ENCODE measurements at regions not wholly inside any gene's neighbourhood (a gene's known extent, or its start where the extent isn't known, plus 50 kb on each side); places are given as distances from the start of the nearest gene placed in this dataset.

DNA sequence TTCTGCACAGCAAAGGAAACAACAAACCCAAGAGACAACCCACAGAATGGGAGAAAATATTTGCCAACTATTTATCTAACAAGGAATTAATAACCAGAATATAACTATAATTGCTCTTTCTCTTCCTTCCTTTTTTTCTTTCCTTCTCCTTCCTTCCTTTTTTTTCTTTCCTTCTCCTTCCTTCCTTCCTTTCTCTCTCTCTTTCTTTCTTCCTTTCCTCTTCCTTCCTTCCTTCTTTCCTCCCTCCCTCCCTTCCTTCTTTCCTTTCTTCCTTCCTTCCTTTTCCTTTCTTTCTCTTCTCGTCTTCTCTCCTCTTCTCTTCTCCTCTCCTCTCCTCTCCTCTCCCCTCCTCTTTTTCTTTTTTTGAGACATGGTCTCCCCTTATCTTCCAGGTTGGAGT lies 345.4 kb upstream of the ARRDC4 start:
- H3K27me3 Mint-ChIP-seq (ENCODE audit: low read depth, poor library complexity) = peaks cover 8% of the 10 kb centered on the region
- H3K4me3 Mint-ChIP-seq = no peak overlapping the region
- H3K27ac Mint-ChIP-seq = peak overlapping the region; percentile 36
- H3K4me1 Mint-ChIP-seq = no peaks in the 10 kb centered on the region
- TF ChIP-seq, protein P1, sequence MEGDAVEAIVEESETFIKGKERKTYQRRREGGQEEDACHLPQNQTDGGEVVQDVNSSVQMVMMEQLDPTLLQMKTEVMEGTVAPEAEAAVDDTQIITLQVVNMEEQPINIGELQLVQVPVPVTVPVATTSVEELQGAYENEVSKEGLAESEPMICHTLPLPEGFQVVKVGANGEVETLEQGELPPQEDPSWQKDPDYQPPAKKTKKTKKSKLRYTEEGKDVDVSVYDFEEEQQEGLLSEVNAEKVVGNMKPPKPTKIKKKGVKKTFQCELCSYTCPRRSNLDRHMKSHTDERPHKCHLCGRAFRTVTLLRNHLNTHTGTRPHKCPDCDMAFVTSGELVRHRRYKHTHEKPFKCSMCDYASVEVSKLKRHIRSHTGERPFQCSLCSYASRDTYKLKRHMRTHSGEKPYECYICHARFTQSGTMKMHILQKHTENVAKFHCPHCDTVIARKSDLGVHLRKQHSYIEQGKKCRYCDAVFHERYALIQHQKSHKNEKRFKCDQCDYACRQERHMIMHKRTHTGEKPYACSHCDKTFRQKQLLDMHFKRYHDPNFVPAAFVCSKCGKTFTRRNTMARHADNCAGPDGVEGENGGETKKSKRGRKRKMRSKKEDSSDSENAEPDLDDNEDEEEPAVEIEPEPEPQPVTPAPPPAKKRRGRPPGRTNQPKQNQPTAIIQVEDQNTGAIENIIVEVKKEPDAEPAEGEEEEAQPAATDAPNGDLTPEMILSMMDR (IDR thresholded peaks at IDR 0.05) = no peak
- H3K9me3 Mint-ChIP-seq = peaks cover 49% of the 10 kb centered on the region
- no peaks in the 10 kb centered on the region for H3K36me3 Mint-ChIP-seq (ENCODE audit: low read depth)
- no peak for DNase-seq

DNA sequence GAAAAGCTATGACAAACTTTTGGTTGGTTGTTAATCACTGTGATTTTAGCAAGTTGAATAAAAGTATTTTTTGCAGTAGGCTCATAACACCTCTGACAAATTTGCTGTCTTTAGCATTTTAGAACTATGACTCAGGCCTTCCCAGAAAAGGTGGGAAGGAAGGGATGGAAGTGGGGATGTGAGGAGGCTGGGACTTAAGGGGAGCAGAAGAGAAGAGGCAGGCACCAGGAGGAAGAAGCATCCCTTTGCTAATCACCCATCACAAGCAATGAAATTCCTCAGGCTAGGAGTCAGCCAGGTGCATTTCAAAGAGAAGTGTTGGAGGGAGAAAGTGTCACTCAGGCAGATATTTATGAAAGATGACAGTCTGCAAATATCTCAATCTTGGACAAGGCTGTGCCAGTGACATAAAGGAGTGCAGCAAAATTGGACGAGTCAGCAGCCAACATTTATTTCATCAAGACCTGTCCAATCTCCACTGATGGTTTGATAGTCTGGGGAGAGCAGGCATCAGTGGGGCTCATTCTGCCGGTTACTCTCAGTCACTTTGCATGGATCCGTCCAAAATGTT lies 337.3 kb upstream of the ARRDC4 start:
- TF ChIP-seq, protein P1 (IDR thresholded peaks at IDR 0.05) = no peak
- Mint-ChIP-seq H3K9me3 (no peaks in the 10 kb centered on the region), H3K27ac (no peak overlapping the region), H3K27me3 (ENCODE audit: low read depth, poor library complexity) (peaks cover 4% of the 10 kb centered on the region), H3K36me3 (ENCODE audit: low read depth) (no peaks in the 10 kb centered on the region), H3K4me3 (no peak overlapping the region), H3K4me1 (no peaks in the 10 kb centered on the region)
- no peak for DNase-seq

DNA sequence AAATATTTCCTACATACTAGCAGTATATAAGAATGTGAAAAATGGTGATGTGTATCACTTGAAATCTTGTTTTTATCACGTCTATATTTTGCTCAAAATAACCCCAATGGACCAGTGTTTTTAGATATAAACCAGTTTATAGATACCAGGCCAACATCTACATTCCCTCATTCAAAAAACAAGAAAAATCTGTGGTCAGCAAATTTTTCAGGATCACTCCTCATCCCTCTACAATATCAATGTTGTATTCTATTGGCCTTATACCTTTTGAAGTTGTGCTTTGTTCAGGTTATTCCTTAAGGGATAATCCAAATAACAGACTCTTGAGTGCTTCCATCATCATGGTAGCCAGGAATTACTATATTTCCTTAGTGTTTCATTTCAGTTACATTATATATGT lies 332.9 kb upstream of the ARRDC4 start:
- Mint-ChIP-seq H3K4me1 (no peaks in the 10 kb centered on the region), H3K4me3 (no peak overlapping the region), H3K27ac (no peak overlapping the region), H3K9me3 (peaks cover 3% of the 10 kb centered on the region), H3K27me3 (ENCODE audit: low read depth, poor library complexity) (peaks cover 17% of the 10 kb centered on the region), H3K36me3 (ENCODE audit: low read depth) (no peaks in the 10 kb centered on the region)
- no peak for DNase-seq
- TF ChIP-seq, protein P1 (IDR thresholded peaks at IDR 0.05) = no peak

DNA sequence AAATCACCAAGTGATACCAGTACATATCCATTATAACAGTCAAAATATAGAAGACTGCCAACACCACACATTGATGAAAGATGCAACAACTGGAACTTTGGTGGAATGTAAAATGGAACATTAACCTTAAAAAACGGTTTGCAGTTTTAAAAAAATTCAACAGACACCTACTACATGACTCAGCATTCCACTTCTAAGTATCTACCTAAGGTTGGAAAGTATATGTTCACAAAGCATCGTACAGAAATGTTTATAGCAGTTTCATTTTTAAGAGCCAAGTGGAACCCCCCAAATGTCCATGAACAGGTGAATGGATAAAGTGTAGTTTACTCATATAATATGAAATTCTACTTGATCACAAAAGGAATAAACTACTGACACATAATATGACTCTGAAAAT lies 314.7 kb upstream of the ARRDC4 start:
- no peak overlapping the region for H3K4me3 Mint-ChIP-seq
- H3K27me3 Mint-ChIP-seq (ENCODE audit: low read depth, poor library complexity) = peaks cover 30% of the 10 kb centered on the region
- H3K9me3 Mint-ChIP-seq = no peaks in the 10 kb centered on the region
- no peaks in the 10 kb centered on the region for H3K4me1 Mint-ChIP-seq
- H3K27ac Mint-ChIP-seq = no peak overlapping the region
- DNase-seq = no peak
- TF ChIP-seq, protein P1 (IDR thresholded peaks at IDR 0.05) = no peak
- no peaks in the 10 kb centered on the region for H3K36me3 Mint-ChIP-seq (ENCODE audit: low read depth)

DNA sequence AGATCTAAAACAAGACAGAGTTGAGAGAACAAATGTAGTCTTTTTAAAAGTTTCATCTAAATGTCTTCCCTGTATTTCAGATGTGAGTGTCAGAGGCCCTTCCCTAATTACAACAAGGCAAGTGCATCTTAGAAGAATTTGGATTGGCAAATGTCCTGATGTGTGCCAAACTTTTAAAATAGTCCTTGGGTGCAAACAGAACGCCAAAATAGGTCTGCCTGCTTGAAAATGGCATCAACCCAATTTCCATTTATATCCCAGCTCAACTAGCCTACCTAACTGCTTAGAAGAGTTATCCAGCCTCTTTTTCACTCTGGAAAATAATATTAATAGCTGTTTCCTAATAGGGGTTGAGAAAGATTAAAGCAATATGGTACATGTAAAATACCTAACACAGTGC lies 311.8 kb upstream of the ARRDC4 start:
- Mint-ChIP-seq H3K36me3 (ENCODE audit: low read depth) (no peaks in the 10 kb centered on the region), H3K27me3 (ENCODE audit: low read depth, poor library complexity) (peaks cover 41% of the 10 kb centered on the region), H3K4me1 (peaks cover 14% of the 10 kb centered on the region), H3K27ac (no peak overlapping the region), H3K4me3 (no peak overlapping the region), H3K9me3 (no peaks in the 10 kb centered on the region)
- no peak for DNase-seq
- TF ChIP-seq, protein P1 (IDR thresholded peaks at IDR 0.05) = no peak

DNA sequence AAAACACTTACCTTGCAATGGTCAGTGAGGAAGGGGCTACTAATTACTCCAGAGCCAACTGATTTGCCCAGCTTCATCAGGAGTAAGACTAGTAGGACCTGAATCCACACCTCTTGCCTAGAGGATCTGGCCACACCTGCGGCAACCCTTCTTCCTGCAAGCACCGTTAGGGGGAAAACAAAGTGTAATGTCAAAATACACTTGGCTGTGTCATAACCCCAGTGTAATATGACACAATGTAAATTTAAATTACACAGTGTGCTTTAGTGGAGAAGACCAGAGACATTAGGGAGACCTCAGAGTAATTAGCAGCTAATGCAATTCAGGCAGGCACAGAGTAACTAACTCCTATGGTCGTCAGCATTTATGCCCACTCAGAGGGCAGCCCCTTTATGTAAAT lies 308.5 kb upstream of the ARRDC4 start:
- no peaks in the 10 kb centered on the region for H3K9me3 Mint-ChIP-seq
- no peak overlapping the region for H3K27ac Mint-ChIP-seq
- no peaks in the 10 kb centered on the region for H3K36me3 Mint-ChIP-seq (ENCODE audit: low read depth)
- no peak for DNase-seq
- H3K4me1 Mint-ChIP-seq = peaks cover 41% of the 10 kb centered on the region
- TF ChIP-seq, protein P1 (IDR thresholded peaks at IDR 0.05) = no peak
- H3K27me3 Mint-ChIP-seq (ENCODE audit: low read depth, poor library complexity) = peaks cover 58% of the 10 kb centered on the region
- H3K4me3 Mint-ChIP-seq = peak overlapping the region; percentile 82
